CD4-positive, alpha-beta T cell treated with Interleukin-15 for 1 hour (primary cell): ENCODE measurements at regions not wholly inside any gene's neighbourhood (a gene's known extent, or its start where the extent isn't known, plus 50 kb on each side); places are given as distances from the start of the nearest gene placed in this dataset.
"Not testable (repeated sequence)": the region's sequence is repeated elsewhere in the genome, so short reads cannot be mapped to it uniquely, and the experiment has no call there.

ENCODE experiments used
- DNase-seq: peaks from one replicate; pipeline ENCODE4 v3.0.0-alpha.2; 2020

GRCh38 chr3:17865631-17866030 lies 123.2 kb upstream of the TBC1D5 start:
- no peak for DNase-seq

GRCh38 chr3:17861476-17861875 lies 119.0 kb upstream of the TBC1D5 start:
- DNase-seq = no peak

DNA sequence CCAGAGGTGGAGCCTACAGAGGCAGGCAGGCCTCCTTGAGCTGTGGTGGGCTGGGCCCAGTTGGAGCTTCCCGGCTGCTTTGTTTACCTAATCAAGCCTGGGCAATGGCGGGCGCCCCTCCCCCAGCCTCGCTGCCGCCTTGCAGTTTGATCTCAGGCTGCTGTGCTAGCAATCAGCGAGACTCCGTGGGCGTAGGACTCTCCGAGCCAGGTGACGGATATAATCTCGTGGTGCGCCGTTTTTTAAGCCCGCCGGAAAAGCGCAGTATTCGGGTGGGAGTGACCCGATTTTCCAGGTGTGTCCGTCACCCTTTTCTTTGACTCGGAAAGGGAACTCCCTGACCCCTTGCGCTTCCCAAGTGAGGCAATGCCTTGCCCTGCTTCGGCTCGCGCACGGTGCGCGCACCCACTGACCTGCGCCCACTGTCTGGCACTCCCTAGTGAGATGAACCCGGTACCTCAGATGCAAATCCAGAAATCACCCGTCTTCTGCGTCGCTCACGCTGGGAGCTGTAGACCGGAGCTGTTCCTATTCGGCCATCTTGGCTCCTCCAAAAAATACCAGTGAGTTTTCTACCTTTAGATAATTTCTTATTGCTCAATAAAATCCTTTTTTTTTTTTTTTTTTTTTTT lies 118.5 kb upstream of the TBC1D5 start:
- DNase-seq = not testable (repeated sequence)

DNA sequence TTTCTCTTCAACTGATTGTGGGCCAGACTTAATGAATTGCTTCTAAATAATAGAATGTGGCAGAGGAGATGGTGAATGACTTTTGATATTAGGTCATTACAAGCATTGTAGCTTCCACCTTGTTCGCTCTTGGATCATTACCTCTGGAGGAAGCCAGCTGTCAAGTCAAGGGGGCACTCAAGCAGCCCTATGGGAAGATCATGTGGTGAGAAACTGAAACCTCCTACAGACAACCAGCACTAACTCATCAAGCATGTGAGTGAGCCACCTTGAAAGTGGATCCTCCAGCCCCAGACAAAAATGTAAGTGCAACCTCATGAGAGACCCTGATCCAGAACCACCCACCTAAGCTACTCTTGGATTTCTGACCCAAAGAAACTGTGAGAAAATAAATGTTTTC lies 109.8 kb upstream of the TBC1D5 start:
- DNase-seq = no peak

GRCh38 chr3:17850448-17850847 lies 108.0 kb upstream of the TBC1D5 start:
- DNase-seq = no peak

DNA sequence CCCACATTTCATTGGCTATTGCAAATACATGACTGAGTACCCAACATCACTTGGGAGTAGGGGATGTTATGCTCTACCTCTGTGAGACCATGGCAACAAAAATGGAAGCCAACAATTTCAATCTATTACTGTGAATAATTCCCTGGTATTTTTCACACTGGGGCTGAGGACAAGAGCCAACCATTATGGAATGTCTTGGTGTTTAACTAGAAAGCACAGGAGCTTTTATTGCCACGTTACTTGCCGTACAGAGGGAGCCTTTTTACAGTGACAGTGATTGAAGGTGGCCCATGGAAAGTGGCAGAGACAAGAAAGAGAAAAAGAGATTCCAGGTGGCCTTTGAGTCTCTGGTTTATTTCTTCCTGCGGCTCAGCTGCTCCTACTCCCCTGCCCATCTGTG lies 105.7 kb upstream of the TBC1D5 start:
- no peak for DNase-seq

DNA sequence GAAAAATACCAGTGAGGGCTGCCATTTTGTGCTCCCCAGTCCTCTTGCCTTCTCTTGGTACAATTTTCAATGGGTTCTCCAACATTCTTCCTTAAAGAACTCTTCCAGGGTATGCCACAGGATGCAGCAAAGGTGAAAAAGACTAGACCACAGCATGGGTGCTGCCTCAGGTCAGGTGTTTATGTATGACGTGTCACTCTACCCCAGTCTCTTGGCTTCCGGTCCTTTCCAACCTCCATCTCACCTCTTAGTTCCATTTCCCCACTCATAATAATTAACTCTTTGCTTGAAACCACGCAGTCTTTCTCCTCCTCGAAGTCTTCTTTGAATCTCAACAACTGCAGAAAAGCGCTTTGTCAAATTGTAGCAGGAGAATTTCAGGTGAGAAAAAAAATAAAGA lies 104.7 kb upstream of the TBC1D5 start:
- no peak for DNase-seq

DNA sequence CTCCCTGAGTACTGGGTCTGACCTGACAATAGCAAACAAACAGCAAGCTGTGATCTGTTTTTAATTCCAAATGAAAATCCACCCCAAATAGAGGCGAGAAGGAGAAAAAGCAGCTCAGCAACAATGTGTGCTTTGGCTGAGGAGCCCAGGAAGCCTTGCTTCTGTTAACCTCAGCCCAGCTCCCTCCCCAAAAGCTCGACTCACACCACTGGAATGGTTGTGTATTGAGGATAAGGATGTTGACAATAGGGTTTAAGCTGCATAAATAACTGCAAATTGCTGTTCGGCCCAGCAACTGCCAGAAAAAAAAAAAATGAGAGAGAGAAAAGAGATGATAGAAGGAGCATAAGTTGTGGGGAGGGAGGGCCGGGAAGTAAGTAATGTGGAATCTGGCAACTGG lies 104.0 kb upstream of the TBC1D5 start:
- no peak for DNase-seq

DNA sequence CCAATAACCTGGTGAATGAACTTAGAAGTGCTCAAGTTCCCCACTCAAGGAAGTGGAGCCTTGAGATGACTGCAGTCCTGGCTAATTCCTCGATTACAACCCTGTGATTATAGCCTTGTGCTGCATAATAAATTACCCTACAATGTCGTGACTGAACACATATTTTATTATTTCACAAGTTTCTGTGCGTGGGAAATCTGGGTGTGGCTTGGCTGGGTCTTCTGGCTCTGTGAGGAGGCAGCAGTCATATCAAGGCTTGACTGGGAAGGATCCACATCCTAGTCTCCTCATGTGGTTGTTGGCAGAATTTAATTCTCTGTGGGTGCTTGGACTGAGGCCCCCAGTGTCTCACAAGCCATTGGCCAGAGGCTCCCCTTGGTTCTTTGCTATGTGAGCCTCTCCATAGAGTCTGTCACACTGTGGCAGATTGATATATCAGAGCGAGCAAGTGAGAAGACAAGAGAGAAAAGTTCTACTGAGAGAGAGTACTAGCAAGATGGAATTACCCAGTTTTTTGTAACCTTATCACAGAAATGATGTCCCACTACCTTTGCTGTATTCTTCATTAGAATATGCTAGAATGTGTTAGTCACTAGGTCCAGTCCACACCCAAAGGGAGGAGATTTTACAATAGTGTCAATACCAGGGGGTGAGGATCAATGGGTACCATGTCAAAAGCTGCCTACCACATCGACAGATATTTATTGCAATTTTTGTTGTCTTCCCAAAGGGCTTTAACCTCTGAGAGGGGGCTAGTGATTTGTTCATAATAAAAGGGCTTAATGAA lies 102.8 kb upstream of the TBC1D5 start:
- no peak for DNase-seq

DNA sequence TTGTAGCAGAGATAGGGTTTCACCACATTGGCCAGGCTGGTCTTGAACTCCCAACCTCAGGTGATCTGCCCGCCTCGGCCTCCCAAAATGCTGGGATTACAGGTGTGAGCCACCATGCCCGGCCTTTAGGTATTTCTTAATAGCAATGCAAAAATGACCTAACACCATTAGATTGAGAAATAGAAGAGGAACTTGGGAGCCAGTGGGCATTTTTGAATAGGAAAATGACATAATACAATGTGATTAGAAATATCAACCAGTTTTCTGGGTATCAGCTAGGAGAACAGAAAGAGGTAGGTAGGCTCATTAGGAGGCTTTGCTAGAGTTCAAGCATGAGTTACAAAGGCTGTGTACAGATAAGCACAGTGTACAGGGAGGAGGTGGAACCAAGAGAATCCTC lies 101.8 kb upstream of the TBC1D5 start:
- no peak for DNase-seq

DNA sequence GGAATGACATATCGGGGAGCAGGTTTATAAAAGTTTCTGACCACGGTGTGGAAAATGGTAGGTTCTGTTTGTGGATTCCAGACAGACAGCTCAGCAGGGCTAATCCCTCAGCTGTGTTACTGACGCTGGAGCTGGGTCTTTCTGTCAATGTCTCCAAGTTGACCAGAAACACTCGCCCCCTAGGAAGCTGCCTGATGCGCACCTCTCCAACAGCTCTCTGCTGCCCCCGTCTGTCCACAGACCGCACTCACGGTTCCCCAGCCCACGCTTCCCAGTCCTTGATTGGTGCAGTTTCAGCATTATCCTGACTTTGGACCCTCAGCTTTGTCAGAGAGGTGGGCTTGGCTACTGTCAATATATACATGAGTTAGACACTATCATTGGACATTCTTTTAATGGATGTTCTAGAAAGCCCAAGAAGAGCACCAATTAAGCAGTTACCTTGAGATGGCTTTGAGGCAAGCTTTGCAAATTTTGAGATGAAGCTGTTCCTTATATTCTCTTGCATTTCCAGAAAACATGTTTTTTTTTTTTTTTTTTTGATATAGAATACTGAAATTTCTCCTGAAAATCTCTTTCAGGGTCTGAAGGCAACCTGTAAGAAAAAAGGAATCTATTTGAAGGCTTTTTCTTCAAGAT lies 98.9 kb upstream of the TBC1D5 start:
- DNase-seq = peak; percentile 48

DNA sequence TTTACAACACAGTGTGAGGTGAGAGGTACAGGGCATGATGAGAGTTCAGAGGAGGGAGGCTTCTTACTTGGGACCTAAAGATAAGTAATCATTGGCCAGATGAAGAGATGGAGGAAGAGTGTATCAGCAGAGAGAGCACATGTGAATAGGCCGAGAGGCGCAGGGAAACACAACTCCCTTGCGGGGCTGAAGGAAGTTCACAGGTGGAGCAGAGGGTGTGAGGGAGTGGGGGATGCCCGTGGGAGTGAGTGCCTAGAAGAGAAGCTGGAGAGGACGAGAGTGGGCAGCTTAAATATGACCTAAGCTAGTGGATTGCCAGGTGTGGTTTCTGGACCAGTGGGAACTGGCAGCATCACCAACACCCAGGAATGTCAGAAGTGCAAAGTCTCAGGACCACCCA lies 98.2 kb upstream of the TBC1D5 start:
- no peak for DNase-seq

- no peak for DNase-seq
These were observed 97.7 kb upstream of the TBC1D5 start for GRCh38 chr3:17840126-17840525.

GRCh38 chr3:17836919-17837318 lies 94.5 kb upstream of the TBC1D5 start:
- no peak for DNase-seq

- DNase-seq = no peak
These were observed 93.7 kb upstream of the TBC1D5 start for GRCh38 chr3:17836092-17836491.

DNA sequence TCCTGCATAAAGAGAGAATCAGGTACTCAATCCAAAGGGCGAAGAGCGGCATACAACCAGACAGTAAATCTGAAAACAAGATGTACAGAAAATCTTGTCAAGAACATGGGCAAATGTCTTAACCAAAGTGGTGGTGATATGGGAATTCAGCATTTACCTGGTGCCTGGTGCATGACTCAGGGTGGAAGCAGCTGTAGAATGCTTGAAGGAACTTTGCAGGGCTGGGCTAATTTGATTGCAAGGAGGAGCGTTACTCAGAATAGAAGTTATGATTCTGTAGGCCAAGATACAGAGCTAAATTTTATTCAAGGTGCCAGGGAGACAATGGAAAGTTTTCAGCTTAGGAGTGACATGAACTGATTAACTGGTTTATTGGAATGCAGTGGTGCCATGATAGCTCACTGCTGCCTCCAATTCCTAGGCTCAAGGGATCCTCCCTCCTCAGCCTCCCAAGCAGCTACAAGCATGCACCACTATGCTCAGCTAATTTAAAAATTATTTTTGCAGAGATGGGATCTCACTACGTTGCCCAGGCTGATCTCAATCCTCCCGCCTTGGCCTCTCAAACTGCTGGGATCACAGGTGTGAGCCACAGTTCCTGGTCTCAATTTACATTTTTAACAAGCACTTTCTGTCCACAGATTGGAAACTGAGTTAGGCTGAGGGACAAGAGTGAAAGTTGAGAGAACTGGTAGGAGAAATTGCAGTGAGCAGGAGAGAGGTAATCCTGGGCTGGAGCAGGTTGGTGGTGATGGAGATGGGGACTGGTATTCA lies 91.5 kb upstream of the TBC1D5 start:
- DNase-seq = no peak

DNA sequence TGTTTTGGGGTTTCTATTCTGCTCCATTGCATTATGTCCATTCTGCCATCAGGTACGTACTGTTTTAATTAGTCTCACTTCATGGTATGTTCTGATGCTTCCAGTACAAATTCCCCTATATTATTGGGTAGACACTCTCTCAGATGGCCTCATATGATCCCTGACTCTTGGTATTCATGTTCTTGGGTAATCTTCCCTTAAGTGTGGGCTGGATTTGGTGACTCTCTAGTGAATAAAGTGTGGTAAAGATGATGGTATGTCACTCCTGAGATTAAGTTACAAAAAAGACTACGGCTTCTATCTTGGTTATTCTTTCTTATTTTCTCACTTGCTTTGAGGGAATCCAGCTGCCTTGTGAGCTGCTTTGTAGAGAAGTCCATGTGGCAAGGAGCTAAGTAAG lies 89.6 kb upstream of the TBC1D5 start:
- DNase-seq = no peak

GRCh38 chr3:17831366-17831765 lies 88.9 kb upstream of the TBC1D5 start:
- DNase-seq = no peak

DNA sequence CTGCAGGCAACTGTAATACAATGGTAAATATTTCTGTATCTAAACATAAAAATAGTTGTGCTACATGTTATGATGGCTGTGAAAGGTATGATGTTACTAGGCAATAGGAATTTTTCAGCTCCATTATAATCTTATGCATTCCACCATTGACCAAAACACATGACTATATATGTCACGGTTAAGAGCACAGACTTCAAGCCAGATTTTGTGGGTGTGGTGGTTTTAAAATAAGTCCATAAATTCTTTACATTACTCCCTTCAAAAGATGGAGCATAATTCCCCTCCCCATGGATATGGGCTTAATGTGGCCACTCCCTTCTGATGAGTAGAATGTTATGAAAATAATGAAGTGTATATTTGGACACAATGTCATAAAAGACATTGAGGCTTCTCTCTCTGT lies 88.4 kb upstream of the TBC1D5 start:
- no peak for DNase-seq

- no peak for DNase-seq
These were observed 86.0 kb upstream of the TBC1D5 start for GRCh38 chr3:17828388-17828787.

- DNase-seq = no peak
These were observed 82.9 kb upstream of the TBC1D5 start for GRCh38 chr3:17825298-17825697.

DNA sequence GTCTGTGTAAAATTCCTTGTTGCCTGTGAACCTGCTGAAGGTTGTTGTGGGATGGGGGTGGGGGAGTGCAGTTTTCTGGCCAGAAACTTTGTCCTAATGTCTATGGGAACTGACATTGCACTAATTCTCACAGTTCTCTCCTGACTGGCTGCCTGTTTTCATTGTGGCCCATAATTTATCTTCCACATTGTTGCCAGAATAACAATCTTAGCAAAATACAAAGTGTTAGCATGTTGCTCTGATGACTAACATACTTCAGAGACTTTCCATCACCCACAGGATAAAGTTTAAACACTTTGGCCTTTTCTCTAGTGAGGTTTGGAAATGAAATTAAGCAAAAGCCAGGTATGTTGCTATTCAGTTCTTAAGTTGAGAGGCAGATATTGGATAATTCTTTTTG lies 81.4 kb upstream of the TBC1D5 start:
- no peak for DNase-seq

DNA sequence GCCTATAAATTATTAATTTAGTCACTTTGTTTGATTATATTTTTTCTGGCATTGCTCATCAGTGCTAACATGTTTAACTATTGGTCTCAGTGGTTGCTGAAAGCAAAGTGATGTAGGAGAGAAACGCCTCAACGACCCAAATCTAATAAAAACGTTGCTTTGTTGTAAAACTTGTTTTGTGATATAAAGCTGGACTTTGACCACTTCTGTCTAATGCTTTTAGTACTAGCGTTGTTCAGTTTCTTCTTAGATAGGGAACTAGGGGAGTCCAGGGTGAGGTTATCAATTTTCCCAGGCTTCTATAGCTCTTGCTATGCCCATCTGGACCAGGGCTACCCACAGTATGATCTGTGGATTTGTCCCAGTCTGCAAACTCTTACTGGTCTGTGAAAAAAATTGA lies 80.6 kb upstream of the TBC1D5 start:
- no peak for DNase-seq

- DNase-seq = no peak
These were observed 78.3 kb upstream of the TBC1D5 start for GRCh38 chr3:17820704-17821103.
